ENCODE measurements at regions not wholly inside any gene's neighbourhood (a gene's known extent, or its start where the extent isn't known, plus 50 kb on each side); places are given as distances from the start of the nearest gene placed in this dataset.

GRCh38 chr3:152054315-152054714, 180.9 kb downstream of the SUCNR1 start:
- DNase-seq (ENCODE audit: low spot score): no peak

DNA sequence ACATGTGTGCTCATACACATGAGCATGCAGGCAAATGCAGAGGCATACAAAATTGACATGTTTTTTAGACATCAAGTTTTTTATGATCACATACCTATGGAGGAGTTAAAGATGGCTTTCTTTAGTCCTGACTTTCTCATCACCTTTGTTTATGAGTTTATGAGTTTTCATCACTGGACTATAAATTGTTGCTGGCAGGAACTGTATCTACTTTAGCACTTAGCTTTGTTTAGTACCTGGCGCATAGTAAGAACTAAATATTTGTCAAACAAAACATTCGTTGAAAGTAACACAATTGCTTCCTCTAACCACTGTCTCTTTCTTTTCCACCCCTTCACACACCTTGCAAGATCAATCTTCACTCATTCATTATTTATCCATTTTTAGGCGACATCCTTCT, 182.6 kb downstream of the SUCNR1 start:
- no peak for DNase-seq (ENCODE audit: low spot score)

GRCh38 chr3:152056481-152056880, 183.0 kb downstream of the SUCNR1 start:
- DNase-seq (ENCODE audit: low spot score): no peak

- DNase-seq (ENCODE audit: low spot score): no peak
Observed at GRCh38 chr3:152056987-152057386, 183.5 kb downstream of the SUCNR1 start.

DNA sequence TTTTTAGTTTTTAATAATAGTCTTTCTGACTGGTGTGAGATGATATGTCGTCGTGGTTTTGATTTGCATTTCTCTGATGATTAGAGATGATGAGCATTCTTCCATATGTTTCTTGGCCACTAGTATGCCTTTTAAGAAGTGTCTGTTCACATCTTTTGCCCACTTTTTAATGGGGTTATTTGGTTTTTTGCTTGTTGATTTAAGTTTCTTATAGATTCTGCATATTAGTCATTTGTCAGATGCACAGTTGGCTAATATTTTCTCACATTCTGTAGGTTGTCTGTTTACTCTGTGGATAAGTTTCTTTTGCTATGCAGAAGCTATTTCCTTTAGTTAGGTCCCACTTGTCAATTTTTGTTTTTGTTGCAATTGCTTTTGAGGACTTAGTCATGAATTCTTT, 185.4 kb downstream of the SUCNR1 start:
- no peak for DNase-seq (ENCODE audit: low spot score)

GRCh38 chr3:152060701-152061100, 187.3 kb downstream of the SUCNR1 start:
- no peak for DNase-seq (ENCODE audit: low spot score)

GRCh38 chr3:152061296-152061695, 187.9 kb downstream of the SUCNR1 start:
- no peak for DNase-seq (ENCODE audit: low spot score)

DNA sequence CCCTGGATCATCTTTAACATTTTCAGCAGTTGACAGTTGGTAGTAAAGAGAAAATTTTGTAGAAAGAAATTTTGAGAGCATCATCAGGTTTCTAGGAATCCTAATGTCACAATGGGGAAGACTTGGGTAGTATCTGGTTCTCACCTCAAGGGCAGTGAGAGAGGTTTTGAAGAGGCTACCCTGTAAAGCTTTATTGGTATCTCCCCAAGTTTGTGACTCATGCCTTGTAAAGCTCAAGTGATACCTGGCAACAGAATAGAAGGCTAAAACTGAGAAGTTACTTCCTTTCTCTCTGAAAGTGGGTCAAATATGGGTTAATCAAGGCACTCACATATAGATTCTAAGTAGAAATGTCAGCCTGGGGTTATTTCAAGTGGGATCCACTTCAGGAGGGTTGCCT, 196.4 kb downstream of the SUCNR1 start:
- DNase-seq (ENCODE audit: low spot score): no peak

DNA sequence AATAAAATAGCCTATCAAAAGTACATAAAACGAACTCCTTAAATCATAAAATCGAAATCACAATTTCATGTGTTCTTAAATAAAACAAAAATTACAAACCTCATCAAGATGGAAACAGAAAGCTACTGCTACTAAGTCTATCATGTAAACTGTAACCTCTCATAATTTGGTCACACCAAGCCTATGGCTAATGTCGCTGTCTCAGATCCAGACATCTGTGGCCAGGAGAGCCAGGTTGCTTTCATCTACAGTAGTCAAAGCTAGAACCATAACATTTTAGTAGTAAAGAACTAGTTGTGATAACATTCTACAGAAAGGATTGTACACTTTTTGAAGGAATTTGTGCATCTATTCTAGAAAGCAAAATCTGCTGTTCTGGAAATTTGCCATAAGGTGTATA, 197.4 kb upstream of the MBNL1 start:
- no peak for DNase-seq (ENCODE audit: low spot score)

GRCh38 chr3:152071924-152072323, 196.8 kb upstream of the MBNL1 start:
- DNase-seq (ENCODE audit: low spot score): peak; percentile 22

DNA sequence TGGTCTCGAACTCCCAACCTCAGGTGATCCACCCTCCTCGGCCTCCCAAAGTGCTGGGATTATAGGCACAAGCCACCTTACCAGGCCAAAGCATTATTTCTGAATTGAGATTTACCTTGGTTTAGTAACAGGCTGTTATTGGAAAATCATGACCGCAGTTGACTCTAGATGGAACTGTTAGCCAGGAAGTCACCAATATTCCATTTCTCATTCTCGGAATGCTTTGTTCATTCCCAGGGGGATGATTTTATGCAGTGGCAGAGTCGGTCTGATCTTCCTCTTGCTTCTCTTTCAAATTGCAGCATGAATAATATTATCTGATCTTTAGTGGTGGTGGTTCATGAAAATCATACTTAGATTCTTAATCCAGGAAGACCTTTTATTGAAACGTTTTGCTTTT, 195.5 kb upstream of the MBNL1 start:
- no peak for DNase-seq (ENCODE audit: low spot score)

DNA sequence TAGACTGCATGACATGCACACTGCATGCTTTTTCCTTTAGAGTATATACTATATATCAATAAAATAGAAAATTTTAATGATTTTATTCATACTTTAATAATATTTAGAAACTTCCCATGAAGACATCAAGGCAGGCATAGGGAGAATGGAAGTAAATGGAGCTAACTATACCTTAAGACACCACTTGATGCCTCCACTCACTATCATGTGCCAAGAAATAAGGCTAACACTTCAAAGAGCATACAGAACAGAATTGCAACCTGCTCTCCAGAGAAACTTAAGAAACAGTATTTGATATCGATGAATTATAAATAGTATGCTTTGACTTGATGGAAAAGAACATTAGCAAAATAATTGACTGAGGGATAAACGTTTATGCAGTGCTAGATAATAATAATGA, 192.6 kb upstream of the MBNL1 start:
- DNase-seq (ENCODE audit: low spot score): no peak

- no peak for DNase-seq (ENCODE audit: low spot score)
Observed at GRCh38 chr3:152079980-152080379, 188.7 kb upstream of the MBNL1 start.

DNA sequence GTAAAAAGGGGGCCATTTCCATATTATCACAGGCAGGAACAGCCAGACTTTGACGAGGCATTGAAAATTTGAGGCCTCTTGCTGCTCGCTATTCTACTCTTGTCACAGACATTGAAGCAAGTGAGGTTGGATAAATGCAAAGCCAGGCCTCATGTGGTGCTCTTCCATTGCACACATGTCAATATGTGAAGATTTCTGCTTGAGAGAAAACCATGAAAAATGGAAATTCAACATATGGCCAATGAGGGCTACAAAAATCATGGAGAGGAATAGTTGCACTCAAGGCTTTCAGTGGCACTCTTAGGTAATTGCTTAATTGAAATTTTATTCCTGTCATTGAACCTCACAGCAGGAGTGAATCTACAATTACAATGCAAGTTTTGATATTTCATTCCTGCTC, 185.6 kb upstream of the MBNL1 start:
- no peak for DNase-seq (ENCODE audit: low spot score)

DNA sequence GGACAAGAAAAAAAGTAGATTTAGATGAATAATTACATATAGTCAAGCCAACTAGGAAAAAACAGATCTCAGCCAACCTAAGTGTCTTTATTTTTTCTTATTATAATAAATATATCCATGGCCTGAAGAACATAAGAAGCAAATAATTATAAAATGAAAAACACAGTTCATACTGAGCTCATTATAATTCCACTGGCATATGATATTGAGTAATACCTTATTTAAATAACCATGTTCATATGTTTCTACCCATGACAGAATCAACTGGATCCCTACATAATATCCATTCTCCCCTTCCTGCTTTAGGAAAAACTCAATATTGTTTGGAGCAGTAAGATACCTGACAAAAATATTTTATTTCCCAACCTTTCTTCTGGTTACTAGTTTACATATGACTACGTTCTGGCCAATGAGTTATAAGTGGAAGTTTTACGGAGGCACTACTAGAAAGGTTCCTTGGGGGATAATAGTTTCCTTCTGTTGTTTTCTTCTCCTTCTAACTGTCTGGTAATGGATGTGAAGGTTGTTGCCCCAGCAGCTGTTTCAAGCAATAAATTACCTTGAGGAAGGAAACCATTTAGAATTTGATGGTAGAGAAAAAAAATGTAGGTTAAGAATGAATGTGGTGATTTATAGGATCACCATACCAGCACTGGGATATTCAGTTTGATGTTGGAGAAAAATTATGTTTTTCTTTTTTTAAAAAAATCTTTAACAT, 184.1 kb upstream of the MBNL1 start:
- DNase-seq (ENCODE audit: low spot score): no peak

GRCh38 chr3:152087153-152087552, 181.6 kb upstream of the MBNL1 start:
- no peak for DNase-seq (ENCODE audit: low spot score)

- DNase-seq (ENCODE audit: low spot score): no peak
Observed at GRCh38 chr3:152089528-152089927, 179.2 kb upstream of the MBNL1 start.

GRCh38 chr3:152091725-152092124, 177.0 kb upstream of the MBNL1 start:
- no peak for DNase-seq (ENCODE audit: low spot score)

GRCh38 chr3:152093901-152094300, 174.8 kb upstream of the MBNL1 start:
- no peak for DNase-seq (ENCODE audit: low spot score)

DNA sequence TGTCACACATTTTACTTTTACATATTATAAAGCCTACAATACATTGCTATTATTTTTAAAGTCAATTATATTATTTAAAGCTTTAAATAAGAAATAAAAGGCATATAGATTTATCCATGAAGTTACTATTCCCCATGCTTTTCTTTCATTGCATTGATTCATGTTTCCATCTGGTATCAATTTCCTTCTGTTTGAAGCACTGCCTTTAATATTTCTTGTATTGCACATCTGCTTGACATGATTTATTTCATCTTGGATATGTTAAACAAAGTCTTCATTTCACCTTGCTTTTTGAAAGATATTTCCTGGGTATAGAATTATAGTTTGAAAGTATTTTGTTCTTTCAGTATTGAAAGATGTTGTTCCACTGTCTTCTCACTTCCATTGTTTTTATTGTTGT, 174.3 kb upstream of the MBNL1 start:
- no peak for DNase-seq (ENCODE audit: low spot score)

GRCh38 chr3:152095472-152095871, 173.3 kb upstream of the MBNL1 start:
- DNase-seq (ENCODE audit: low spot score): no peak

- no peak for DNase-seq (ENCODE audit: low spot score)
Observed at GRCh38 chr3:152096280-152096906, 172.3 kb upstream of the MBNL1 start.

DNA sequence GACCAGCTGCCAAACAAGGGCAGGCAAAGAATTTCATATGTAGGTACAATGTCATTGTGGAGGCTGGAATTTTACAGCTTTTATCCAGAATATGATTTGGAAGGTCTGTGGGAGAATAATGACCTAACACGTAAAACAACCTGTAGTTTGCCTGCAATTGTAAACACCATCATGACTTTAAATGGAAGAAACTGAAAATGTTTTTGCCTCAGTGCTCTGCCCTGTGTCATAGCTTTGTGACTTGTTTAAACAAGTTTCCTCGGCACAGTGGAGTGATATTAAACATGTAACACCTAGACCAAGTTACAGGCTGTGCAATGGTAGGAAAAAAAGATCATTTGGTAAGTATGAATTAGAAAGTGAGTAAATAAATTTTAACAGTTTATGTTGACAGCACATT, 171.6 kb upstream of the MBNL1 start:
- no peak for DNase-seq (ENCODE audit: low spot score)

DNA sequence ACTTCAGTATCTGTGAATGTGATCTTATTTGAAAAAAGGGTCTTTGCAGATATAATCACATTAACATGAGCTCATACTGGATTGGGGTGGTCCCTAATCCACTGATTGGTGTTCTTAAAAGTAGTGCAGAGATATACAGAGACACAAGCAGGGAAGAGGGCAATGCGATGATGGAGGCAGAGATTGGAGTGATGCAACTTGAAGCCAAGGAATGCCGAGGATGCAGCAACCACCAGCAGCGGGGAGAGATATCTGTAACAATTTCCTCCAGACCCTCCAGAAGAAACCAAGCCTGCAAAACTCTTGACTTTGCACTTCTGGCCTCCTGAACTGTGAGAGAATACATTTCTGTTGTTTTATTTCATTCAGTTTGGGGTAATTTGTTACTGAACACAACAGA, 171.0 kb upstream of the MBNL1 start:
- DNase-seq (ENCODE audit: low spot score): no peak

Data from SK-N-DZ (cell line).